ENCODE measurements at regions not wholly inside any gene's neighbourhood (a gene's known extent, or its start where the extent isn't known, plus 50 kb on each side); places are given as distances from the start of the nearest gene placed in this dataset.

DNA sequence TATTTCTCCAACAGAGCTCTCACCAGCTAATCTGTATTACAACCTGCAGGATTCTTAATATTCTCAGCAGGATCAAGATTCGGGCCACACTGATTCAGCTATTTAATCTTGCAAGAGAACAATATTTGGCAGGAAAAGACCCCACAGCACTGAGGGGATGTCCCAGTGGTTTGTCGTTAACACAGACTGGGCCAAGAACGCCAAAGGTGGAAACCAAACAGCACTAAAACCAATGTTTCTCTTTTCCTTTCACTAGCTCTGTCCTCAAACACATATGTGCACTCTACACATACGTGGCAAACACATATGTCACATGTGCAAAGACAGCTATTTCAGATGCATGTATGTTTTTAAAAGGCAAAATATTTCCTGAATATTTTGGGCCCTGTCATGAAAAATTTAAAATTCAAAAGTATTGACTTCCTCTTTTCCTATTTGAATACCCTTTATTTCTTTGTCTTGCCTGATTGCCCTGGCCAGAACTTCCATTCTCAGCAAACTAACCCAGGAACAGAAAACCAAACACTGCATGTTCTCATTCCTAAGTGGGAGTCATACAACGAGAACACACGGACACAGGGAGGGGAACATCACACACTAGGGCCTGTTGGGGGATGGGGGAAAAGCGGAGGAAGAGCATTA is 51.7 kb upstream of the NEBL start:
- DNase-seq (ENCODE audit: low spot score), result no peak

Data from AG08396 (cell line).